ENCODE measurements at regions not wholly inside any gene's neighbourhood (a gene's known extent, or its start where the extent isn't known, plus 50 kb on each side); places are given as distances from the start of the nearest gene placed in this dataset.
A peak's percentile ranks its signal among the peaks of the same experiment; 100 is the strongest.

GRCh38 chr13:109494925-109495369, 291.4 kb downstream of the IRS2 start:
- ATAC-seq (ENCODE audit: poor library complexity) (no peak), DNase-seq (no peak)
- intact Hi-C loops (cut with DNase I) = no loop called here

DNA sequence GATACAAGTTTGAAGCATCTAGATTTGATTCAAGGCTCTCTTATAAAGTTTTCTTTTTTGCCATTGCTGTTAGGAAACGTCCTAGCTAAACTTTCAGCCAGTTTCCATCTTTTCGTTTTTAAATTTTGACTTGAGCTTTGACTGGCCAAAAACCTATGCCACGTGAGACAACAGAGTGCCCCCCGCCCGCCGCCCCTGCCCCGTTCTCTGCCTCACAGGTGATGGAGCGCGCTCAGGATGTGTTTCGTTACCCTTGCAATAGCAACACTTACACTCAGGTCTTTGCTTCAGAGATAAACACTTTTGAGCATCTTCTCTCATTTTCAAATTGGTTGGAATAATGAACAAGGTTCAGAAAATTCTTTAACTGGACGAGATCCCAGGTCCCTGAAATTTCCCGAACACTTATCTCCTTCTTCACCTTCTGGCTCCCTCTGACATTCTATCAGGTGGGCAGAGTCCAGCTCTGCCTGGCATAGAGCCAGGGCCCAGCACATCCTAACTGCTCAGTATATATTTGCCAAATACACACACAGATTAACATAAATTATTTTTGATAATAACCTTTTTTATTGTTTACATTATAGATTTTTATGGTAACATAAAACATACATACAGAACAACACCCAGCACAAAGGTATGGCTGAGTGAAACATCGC, 301.1 kb downstream of the IRS2 start:
- no peak for DNase-seq

GRCh38 chr13:109483284-109483683, 303.1 kb downstream of the IRS2 start:
- no peak for ATAC-seq (ENCODE audit: poor library complexity)
- no peak for DNase-seq
- intact Hi-C loops (cut with DNase I) = no loop called here

More for the DNA sequence above, 301.1 kb downstream of the IRS2 start:
- no peak for ATAC-seq (ENCODE audit: poor library complexity)
- intact Hi-C loops (cut with DNase I) = no loop called here

- DNase-seq = no peak
- intact Hi-C loops (cut with DNase I) = no loop called here
- ATAC-seq (ENCODE audit: poor library complexity) = no peak
Observed at GRCh38 chr13:109481040-109481439, 305.3 kb downstream of the IRS2 start.

DNA sequence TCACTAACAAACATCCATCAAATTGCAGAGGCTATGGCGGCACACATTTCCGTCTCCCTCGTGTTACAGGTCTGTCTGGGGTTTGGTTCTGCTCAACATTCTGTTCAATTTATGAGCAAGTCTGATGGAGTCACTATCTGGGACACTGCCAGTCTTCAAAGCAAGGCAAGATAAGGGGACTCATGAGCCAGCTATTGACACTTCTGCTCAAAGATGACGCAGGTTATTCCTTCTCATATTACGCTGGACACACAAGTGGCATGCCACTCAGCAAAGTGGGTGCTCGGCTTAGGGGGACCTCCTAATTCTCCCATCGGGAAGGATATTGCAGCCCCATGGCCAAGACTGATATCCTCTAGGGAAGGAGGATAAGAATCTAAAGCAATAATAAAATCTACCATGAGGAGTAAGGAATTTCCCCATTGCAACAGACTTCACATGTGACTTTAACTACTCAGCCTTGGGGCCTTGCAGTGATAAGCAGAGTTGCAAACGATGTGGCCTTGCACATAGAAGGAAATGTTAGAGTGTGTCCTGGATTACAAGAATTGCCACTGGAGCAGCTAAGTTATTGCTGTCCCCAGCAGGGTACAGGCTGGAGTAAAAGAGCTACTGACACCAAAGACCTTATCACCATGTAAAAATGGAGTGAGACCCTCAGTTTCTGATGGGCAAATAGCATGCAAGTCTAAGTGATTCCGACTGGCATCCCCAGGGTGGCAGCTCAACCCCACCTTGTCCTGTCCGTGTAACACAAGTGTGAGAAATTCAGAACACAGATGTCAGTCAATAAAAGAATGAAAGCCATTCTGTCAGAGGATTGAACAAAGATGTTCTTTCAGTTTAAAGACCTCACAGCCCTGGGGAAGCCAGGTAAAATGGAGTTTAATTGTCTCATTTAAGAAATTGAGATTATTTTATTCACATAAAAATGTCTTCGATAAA, 306.1 kb downstream of the IRS2 start:
- DNase-seq (no peak), ATAC-seq (ENCODE audit: poor library complexity) (peak; percentile 75)
- intact Hi-C loops (cut with DNase I) = no loop called here

DNA sequence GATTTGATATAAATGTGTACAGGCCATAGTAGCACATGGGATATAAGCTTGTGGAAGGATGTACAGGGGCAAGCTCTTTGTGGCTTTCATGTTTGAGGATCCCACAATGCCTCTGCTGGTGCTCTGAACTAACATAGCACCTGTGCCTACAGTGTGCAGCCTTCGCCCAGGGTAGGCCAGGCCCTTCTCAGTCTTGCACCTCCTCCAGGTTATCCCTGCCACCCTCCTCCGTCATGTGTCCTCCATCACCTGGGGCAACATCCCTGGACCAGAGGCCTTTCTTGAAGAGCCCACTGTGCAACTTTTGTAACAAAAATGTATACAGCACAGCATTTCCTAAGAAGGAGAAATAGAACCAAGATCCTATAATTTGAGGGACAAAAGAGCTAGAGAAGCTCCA, 306.8 kb downstream of the IRS2 start:
- intact Hi-C loops (cut with DNase I) = no loop called here
- no peak for ATAC-seq (ENCODE audit: poor library complexity)
- no peak for DNase-seq

GRCh38 chr13:109476001-109476400, 310.4 kb downstream of the IRS2 start:
- intact Hi-C loops (cut with DNase I) = no loop called here
- ATAC-seq (ENCODE audit: poor library complexity) = no peak
- DNase-seq = no peak

GRCh38 chr13:109468123-109468522, 318.3 kb downstream of the IRS2 start:
- DNase-seq = no peak
- ATAC-seq (ENCODE audit: poor library complexity) = no peak
- intact Hi-C loops (cut with DNase I) = no loop called here

GRCh38 chr13:109465148-109465547, 321.2 kb downstream of the IRS2 start:
- DNase-seq = no peak
- intact Hi-C loops (cut with DNase I) = no loop called here
- no peak for ATAC-seq (ENCODE audit: poor library complexity)

- DNase-seq (no peak), ATAC-seq (ENCODE audit: poor library complexity) (peak; percentile 77)
- intact Hi-C loops (cut with DNase I) = no loop called here
Observed at GRCh38 chr13:109454167-109454917, 332.0 kb downstream of the IRS2 start.

DNA sequence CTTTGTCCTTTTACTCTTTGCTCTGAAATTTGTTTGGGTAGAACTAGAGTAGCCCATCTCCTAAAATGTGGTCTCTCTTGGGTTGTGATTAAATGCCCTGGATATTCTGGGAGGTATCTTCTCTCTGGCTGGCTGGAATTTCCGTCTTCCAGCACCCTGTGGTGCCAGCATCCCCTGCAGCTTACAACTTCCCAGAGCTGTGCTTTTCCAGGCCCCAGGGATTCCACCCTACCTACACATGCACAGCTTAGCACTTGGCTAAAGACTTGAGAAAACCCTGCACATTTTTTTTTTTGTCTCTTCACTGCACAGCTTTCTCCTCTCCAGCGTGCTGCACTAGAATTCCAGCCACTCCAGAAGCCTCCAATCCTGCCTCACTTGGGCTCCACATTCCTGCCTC, 334.7 kb downstream of the IRS2 start:
- intact Hi-C loops (cut with DNase I) = no loop called here

DNA sequence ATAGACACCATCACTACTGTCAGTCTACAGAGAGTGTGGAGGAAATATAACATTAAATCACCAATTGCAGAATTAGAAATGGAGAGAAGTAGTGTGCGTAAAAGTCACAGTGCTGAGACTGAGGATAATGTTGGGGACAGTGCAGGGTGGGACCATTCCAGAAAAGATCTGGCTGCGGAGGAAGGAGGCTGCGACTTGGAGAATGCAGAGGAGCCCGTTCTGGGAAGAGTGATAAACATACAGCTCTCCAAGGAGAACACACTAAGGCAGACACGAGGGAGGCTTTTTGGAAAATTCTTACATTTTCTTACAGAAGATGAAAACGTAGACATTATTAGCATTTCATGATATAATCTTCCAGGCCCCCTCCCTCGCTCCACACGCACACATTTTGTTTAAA, 337.8 kb downstream of the IRS2 start:
- DNase-seq = no peak
- ATAC-seq (ENCODE audit: poor library complexity) = no peak
- intact Hi-C loops (cut with DNase I) = no loop called here

More for the DNA sequence above, 334.7 kb downstream of the IRS2 start:
- DNase-seq (no peak), ATAC-seq (ENCODE audit: poor library complexity) (no peak)

DNA sequence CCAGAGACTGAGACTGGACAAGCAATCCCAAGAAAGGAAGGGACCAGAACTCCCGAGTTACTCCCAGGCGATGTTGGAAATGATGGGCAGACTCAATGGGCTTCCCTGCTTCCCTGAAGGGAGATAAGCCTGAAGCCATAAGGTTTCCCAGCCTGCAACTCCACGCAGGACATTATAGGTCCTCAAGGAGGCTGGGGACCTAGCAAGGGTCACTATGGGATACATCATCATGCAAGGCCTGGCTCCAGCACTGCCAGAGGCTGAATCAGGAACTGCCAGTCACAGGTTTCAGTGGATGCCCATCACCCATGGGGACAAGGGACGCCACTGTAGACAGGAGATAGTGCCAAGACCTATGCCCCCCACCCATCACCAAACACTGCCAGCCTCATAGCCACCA, 338.7 kb downstream of the IRS2 start:
- DNase-seq = no peak

GRCh38 chr13:109440320-109440719, 346.1 kb downstream of the IRS2 start:
- no peak for DNase-seq
- intact Hi-C loops (cut with DNase I) = no loop called here
- no peak for ATAC-seq (ENCODE audit: poor library complexity)

More for the DNA sequence above, 338.7 kb downstream of the IRS2 start:
- no peak for ATAC-seq (ENCODE audit: poor library complexity)
- intact Hi-C loops (cut with DNase I) = no loop called here

GRCh38 chr13:109439813-109440212, 346.6 kb downstream of the IRS2 start:
- intact Hi-C loops (cut with DNase I) = no loop called here
- no peak for ATAC-seq (ENCODE audit: poor library complexity)
- no peak for DNase-seq

DNA sequence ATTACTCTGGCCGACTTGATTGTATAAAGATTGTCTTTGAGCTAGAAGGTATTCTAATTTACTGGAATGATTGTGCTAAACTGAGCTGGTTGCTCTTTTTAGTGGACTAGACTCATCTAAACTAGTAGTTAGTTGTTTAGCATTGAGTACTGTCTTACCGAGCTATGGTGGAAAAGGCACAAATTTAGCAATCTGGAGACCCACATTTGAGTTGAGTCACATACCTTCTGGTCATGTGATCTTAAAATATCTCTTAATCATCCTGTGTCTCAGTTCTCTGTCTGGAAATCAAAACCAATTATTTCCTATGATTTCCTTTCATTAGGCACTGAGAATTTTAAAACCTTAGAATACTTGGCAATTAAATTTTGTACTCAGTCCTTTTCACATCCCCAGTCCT, 349.5 kb downstream of the IRS2 start:
- no peak for DNase-seq
- ATAC-seq (ENCODE audit: poor library complexity) = no peak
- intact Hi-C loops (cut with DNase I) = no loop called here

GRCh38 chr13:109436055-109436622, 350.2 kb downstream of the IRS2 start:
- ATAC-seq (ENCODE audit: poor library complexity) = no peak
- DNase-seq = no peak
- intact Hi-C loops (cut with DNase I) = no loop called here

- DNase-seq (no peak), ATAC-seq (ENCODE audit: poor library complexity) (no peak)
- intact Hi-C loops (cut with DNase I) = no loop called here
Observed at GRCh38 chr13:109431217-109431616, 355.2 kb downstream of the IRS2 start.

DNA sequence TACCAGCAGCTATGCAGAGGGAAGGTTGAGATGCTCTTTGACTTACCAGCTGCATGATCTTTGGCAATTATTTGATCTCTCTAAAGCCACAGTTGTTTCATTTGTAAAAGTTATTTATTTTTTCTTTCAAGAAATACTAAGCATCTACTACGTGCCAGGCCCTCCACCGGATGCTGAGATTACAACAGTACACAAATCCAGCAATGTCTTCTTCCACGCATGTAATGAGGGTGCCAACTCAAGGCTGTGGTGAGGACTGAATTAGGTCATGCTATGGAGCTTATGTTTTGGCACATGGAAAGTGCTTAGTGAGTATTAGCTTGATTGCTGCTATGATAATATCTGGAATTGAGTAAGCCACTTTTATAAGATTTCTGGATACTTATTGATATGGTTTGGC, 358.2 kb downstream of the IRS2 start:
- DNase-seq = no peak
- ATAC-seq (ENCODE audit: poor library complexity) = no peak
- intact Hi-C loops (cut with DNase I) = no loop called here
